Activated T-cell treated with anti-CD3 and anti-CD28 coated beads for 24 hours (primary cell): ENCODE measurements at regions not wholly inside any gene's neighbourhood (a gene's known extent, or its start where the extent isn't known, plus 50 kb on each side); places are given as distances from the start of the nearest gene placed in this dataset.

Experiments used
- DNase-seq: peaks from one replicate; pipeline ENCODE4 v3.0.0-alpha.2; 2020; ENCODE audit warnings: low read depth

- DNase-seq, result no peak
These were observed 556.0 kb downstream of the BNC2 start for GRCh38 chr9:16314476-16314875.

- DNase-seq, result no peak
These were observed 554.8 kb downstream of the BNC2 start for GRCh38 chr9:16315720-16316119.

GRCh38 chr9:16316456-16316855 lies 554.0 kb downstream of the BNC2 start:
- DNase-seq, result no peak

GRCh38 chr9:16316911-16317817 lies 553.3 kb downstream of the BNC2 start:
- no peak for DNase-seq

- no peak for DNase-seq
These were observed 551.9 kb downstream of the BNC2 start for GRCh38 chr9:16318516-16319060.

- DNase-seq, result no peak
These were observed 550.8 kb downstream of the BNC2 start for GRCh38 chr9:16319646-16320045.

- no peak for DNase-seq
These were observed 550.0 kb downstream of the BNC2 start for GRCh38 chr9:16320338-16320902.

GRCh38 chr9:16321461-16322119 lies 548.9 kb downstream of the BNC2 start:
- no peak for DNase-seq

GRCh38 chr9:16322849-16323248 lies 547.6 kb downstream of the BNC2 start:
- DNase-seq, result no peak

GRCh38 chr9:16325966-16326365 lies 544.5 kb downstream of the BNC2 start:
- DNase-seq, result no peak

GRCh38 chr9:16328349-16328748 lies 542.1 kb downstream of the BNC2 start:
- no peak for DNase-seq

- no peak for DNase-seq
These were observed 540.8 kb downstream of the BNC2 start for GRCh38 chr9:16329671-16330113.

GRCh38 chr9:16331031-16331430 lies 539.4 kb downstream of the BNC2 start:
- DNase-seq, result no peak

GRCh38 chr9:16331527-16331926 lies 538.9 kb downstream of the BNC2 start:
- DNase-seq, result no peak

GRCh38 chr9:16333691-16334090 lies 536.8 kb downstream of the BNC2 start:
- DNase-seq, result no peak

- DNase-seq, result no peak
These were observed 534.5 kb downstream of the BNC2 start for GRCh38 chr9:16335788-16336580.

- no peak for DNase-seq
These were observed 533.6 kb downstream of the BNC2 start for GRCh38 chr9:16336833-16337232.

- no peak for DNase-seq
These were observed 533.0 kb downstream of the BNC2 start for GRCh38 chr9:16337322-16338029.

- no peak for DNase-seq
These were observed 529.3 kb downstream of the BNC2 start for GRCh38 chr9:16341177-16341576.

GRCh38 chr9:16342246-16343020 lies 528.0 kb downstream of the BNC2 start:
- no peak for DNase-seq
